SK-N-SH treated with all-trans-retinoic acid at 6 μM for 48 hours (cell line): ENCODE measurements at regions not wholly inside any gene's neighbourhood (a gene's known extent, or its start where the extent isn't known, plus 50 kb on each side); places are given as distances from the start of the nearest gene placed in this dataset.

Source experiments
- ATAC-seq: fragments of 200-7000 bp; cut with Tn5 transposase; 3 replicates; pipeline ENCODE4 v1.9.1; 2020; ENCODE audit warnings: mild to moderate bottlenecking, moderate library complexity
- ARNTL ChIP-seq: fragments of 450-650 bp; formaldehyde crosslinking; IDR thresholded peaks from 2 replicates; pipeline ENCODE4 v1.5.0; 2020; ENCODE audit warnings: low read depth, mild to moderate bottlenecking, moderate library complexity, borderline replicate concordance
- BACH2 ChIP-seq: fragments of 250-450 bp; sonication (Bioruptor Pico); IDR thresholded peaks from 2 replicates; pipeline ENCODE4 v1.9.0; 2021; ENCODE audit warnings: mild to moderate bottlenecking, borderline replicate concordance
- CSDC2 ChIP-seq: fragments of 250-450 bp; sonication (Bioruptor Pico); IDR thresholded peaks from 2 replicates; pipeline ENCODE4 v1.5.0; 2020; ENCODE audit warnings: mild to moderate bottlenecking, moderate library complexity
- ESRRG ChIP-seq: fragments of 250-450 bp; sonication (Bioruptor Pico); IDR thresholded peaks from 2 replicates; pipeline ENCODE4 v1.6.1; 2021; ENCODE audit warnings: mild to moderate bottlenecking
- GLIS3 ChIP-seq: fragments of 250-450 bp; sonication (Bioruptor Pico); IDR thresholded peaks from 2 replicates; pipeline ENCODE4 v1.5.0; 2020; ENCODE audit warnings: mild to moderate bottlenecking, moderate library complexity
- ISL1 ChIP-seq: fragments of 250-450 bp; sonication (Bioruptor Pico); IDR thresholded peaks from 2 replicates; pipeline ENCODE4 v2.1.2; 2022; ENCODE audit warnings: mild to moderate bottlenecking, moderate library complexity
- OSR1 ChIP-seq: fragments of 250-450 bp; sonication (Bioruptor Pico); IDR thresholded peaks from 2 replicates; pipeline ENCODE4 v1.8.0; 2022; ENCODE audit warnings: moderate library complexity, mild to moderate bottlenecking, inconsistent platforms
- PPARA ChIP-seq: fragments of 250-450 bp; sonication (Bioruptor Pico); IDR thresholded peaks from 2 replicates; pipeline ENCODE4 v1.5.0; 2020; ENCODE audit warnings: mild to moderate bottlenecking, borderline replicate concordance
- RARB ChIP-seq: fragments of 250-450 bp; sonication (Bioruptor Pico); IDR thresholded peaks from 2 replicates; pipeline ENCODE4 v1.8.0; 2021; ENCODE audit warnings: mild to moderate bottlenecking, moderate library complexity
- SNAI2 ChIP-seq: fragments of 250-450 bp; sonication (Bioruptor Pico); IDR thresholded peaks from 2 replicates; pipeline ENCODE4 v1.5.0; 2020; ENCODE audit warnings: mild to moderate bottlenecking, moderate library complexity
- TCF4 ChIP-seq: fragments of 250-450 bp; sonication (Bioruptor Pico); IDR thresholded peaks from 2 replicates; pipeline ENCODE4 v1.8.0; 2021; ENCODE audit warnings: mild to moderate bottlenecking, moderate library complexity, borderline replicate concordance
- TOX ChIP-seq: fragments of 250-450 bp; sonication (Bioruptor Pico); IDR thresholded peaks from 2 replicates; pipeline ENCODE4 v1.8.0; 2021; ENCODE audit warnings: mild to moderate bottlenecking, moderate library complexity, borderline replicate concordance
- ZC3H10 ChIP-seq: fragments of 250-450 bp; sonication (Bioruptor Pico); IDR thresholded peaks from 2 replicates; pipeline ENCODE4 v1.5.1; 2021; ENCODE audit warnings: mild to moderate bottlenecking, moderate library complexity
- ZFP3 ChIP-seq: fragments of 250-450 bp; sonication (Bioruptor Pico); IDR thresholded peaks from 2 replicates; pipeline ENCODE4 v1.5.0; 2020; ENCODE audit warnings: mild to moderate bottlenecking, moderate library complexity
- ZFP30 ChIP-seq: fragments of 450-650 bp; formaldehyde crosslinking; IDR thresholded peaks from 2 replicates; pipeline ENCODE4 v1.5.0; 2022; ENCODE audit warnings: mild to moderate bottlenecking, moderate library complexity
- ZNF565 ChIP-seq: fragments of 450-650 bp; formaldehyde crosslinking; conservative IDR thresholded peaks from 2 replicates; pipeline ENCODE4 v1.5.0; 2020; ENCODE audit warnings: low read depth, mild to moderate bottlenecking, moderate library complexity
- ZNF70 ChIP-seq: fragments of 450-650 bp; formaldehyde crosslinking; IDR thresholded peaks from 2 replicates; pipeline ENCODE4 v1.5.0; 2020; ENCODE audit warnings: mild to moderate bottlenecking, moderate library complexity
- ZNF8 ChIP-seq: fragments of 450-650 bp; formaldehyde crosslinking; IDR thresholded peaks from 2 replicates; pipeline ENCODE4 v1.5.0; 2020; ENCODE audit warnings: mild to moderate bottlenecking, moderate library complexity
- TF ChIP-seq, protein P1 (sequence below): fragments of 250-450 bp; sonication (Bioruptor Pico); IDR thresholded peaks from 2 replicates; pipeline ENCODE4 v1.5.1; 2020; ENCODE audit warnings: low read depth, mild to moderate bottlenecking, moderate library complexity
- TF ChIP-seq, protein P2 (sequence below): fragments of 250-450 bp; sonication (Bioruptor Pico); IDR thresholded peaks from 2 replicates; pipeline ENCODE4 v1.5.1; 2021; ENCODE audit warnings: mild to moderate bottlenecking, moderate library complexity
- TF ChIP-seq, protein P3 (sequence below): fragments of 250-450 bp; sonication (Bioruptor Pico); IDR thresholded peaks from 2 replicates; pipeline ENCODE4 v1.8.0; 2021; ENCODE audit warnings: low read depth, mild to moderate bottlenecking, moderate library complexity, borderline replicate concordance
- TF ChIP-seq, protein P4 (sequence below): fragments of 250-450 bp; sonication (Bioruptor Pico); IDR thresholded peaks from 2 replicates; pipeline ENCODE4 v1.5.0; 2020; ENCODE audit warnings: mild to moderate bottlenecking, moderate library complexity
- TF ChIP-seq, protein P5 (sequence below): fragments of 250-450 bp; sonication (Bioruptor Pico); IDR thresholded peaks from 2 replicates; pipeline ENCODE4 v1.8.0; 2020; ENCODE audit warnings: mild to moderate bottlenecking, moderate library complexity, borderline replicate concordance

DNA sequence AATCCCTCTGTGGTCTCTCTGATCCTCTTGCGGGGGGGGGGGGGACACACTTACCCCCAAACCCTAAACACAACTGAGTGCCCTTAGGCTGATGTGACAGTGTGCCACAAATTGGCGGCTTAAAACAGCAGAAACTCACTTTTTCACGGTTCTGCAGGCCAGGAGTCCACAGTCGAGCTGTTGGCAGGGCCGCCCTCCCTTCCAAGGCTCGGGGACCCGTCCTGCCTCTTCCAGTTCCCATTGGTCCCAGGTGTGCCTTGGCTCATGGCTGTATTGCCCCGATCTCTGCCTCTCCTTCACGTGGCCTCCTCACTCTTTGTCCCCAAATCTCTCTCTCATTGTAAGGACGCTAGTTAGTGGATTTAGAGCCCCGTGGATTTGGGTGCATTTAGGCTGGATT lies 199.9 kb upstream of the CIBAR2 start:
- TF ChIP-seq CSDC2 (CRISPR knock-in tag): no peak
- TF ChIP-seq ZNF565 (CRISPR knock-in tag): no peak
- TF ChIP-seq, protein P1, sequence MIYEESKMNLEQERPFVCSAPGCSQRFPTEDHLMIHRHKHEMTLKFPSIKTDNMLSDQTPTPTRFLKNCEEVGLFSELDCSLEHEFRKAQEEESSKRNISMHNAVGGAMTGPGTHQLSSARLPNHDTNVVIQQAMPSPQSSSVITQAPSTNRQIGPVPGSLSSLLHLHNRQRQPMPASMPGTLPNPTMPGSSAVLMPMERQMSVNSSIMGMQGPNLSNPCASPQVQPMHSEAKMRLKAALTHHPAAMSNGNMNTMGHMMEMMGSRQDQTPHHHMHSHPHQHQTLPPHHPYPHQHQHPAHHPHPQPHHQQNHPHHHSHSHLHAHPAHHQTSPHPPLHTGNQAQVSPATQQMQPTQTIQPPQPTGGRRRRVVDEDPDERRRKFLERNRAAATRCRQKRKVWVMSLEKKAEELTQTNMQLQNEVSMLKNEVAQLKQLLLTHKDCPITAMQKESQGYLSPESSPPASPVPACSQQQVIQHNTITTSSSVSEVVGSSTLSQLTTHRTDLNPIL: no peak
- no peak for TF ChIP-seq OSR1 (CRISPR knock-in tag)
- no peak for TF ChIP-seq ISL1 (CRISPR knock-in tag)
- no peak for TF ChIP-seq BACH2 (CRISPR knock-in tag)
- no peak for TF ChIP-seq SNAI2
- TF ChIP-seq, protein P2, sequence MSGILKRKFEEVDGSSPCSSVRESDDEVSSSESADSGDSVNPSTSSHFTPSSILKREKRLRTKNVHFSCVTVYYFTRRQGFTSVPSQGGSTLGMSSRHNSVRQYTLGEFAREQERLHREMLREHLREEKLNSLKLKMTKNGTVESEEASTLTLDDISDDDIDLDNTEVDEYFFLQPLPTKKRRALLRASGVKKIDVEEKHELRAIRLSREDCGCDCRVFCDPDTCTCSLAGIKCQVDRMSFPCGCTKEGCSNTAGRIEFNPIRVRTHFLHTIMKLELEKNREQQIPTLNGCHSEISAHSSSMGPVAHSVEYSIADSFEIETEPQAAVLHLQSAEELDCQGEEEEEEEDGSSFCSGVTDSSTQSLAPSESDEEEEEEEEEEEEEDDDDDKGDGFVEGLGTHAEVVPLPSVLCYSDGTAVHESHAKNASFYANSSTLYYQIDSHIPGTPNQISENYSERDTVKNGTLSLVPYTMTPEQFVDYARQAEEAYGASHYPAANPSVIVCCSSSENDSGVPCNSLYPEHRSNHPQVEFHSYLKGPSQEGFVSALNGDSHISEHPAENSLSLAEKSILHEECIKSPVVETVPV (CRISPR knock-in tag): no peak
- TF ChIP-seq GLIS3 (CRISPR knock-in tag): no peak
- no peak for TF ChIP-seq ZFP30
- TF ChIP-seq PPARA: no peak
- TF ChIP-seq, protein P3, sequence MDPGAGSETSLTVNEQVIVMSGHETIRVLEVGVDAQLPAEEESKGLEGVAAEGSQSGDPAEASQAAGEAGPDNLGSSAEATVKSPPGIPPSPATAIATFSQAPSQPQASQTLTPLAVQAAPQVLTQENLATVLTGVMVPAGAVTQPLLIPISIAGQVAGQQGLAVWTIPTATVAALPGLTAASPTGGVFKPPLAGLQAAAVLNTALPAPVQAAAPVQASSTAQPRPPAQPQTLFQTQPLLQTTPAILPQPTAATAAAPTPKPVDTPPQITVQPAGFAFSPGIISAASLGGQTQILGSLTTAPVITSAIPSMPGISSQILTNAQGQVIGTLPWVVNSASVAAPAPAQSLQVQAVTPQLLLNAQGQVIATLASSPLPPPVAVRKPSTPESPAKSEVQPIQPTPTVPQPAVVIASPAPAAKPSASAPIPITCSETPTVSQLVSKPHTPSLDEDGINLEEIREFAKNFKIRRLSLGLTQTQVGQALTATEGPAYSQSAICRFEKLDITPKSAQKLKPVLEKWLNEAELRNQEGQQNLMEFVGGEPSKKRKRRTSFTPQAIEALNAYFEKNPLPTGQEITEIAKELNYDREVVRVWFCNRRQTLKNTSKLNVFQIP (CRISPR knock-in tag): no peak
- TF ChIP-seq RARB: no peak
- ATAC-seq: no peak

DNA sequence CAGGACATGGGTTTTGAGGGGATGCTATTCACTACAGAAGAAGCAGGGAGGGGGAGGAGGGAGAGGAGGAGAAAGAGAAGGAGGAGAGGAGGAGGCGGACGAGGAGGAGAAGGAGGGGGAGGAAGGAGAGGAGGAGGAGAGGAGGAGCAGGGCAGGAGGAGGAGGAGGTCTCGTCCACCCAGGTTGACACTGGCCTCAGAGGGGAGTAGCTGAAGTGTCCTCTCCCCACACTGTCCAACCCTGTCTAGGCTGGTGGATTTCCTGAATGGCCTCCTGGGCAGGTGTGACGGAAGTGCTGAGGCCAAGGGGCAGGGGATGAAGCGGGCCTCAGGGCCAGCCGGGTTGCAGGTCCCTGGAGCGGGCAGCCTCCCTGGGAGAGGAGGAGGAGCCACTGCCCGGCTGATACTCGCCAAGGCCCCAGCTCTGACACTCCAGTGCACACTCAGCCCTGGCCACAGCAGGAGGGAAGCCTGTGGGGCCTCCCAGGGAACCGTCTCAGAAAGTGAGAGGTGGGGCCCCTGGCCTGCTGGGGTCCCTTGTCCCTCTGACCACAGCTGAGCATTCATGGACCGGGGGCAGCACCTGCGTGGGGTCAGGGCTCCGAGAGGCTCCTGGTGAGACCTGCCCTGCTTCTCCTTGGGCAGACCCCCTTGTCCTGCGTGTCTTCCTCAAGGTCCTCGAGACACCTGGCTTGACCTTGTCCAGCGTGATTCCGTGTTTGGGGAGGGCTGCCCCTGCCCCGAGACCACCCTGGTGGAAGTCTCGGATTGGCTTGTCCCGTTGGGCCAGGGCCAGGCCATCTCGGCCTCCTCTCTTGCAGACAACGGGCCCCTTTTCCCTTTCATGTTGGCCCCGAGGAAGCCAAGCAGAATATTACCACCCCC lies 200.6 kb upstream of the CIBAR2 start:
- TF ChIP-seq TOX (CRISPR knock-in tag) (no peak), ESRRG (CRISPR knock-in tag) (no peak), BACH2 (CRISPR knock-in tag) (no peak), ZNF70 (no peak)
- ATAC-seq: no peak

DNA sequence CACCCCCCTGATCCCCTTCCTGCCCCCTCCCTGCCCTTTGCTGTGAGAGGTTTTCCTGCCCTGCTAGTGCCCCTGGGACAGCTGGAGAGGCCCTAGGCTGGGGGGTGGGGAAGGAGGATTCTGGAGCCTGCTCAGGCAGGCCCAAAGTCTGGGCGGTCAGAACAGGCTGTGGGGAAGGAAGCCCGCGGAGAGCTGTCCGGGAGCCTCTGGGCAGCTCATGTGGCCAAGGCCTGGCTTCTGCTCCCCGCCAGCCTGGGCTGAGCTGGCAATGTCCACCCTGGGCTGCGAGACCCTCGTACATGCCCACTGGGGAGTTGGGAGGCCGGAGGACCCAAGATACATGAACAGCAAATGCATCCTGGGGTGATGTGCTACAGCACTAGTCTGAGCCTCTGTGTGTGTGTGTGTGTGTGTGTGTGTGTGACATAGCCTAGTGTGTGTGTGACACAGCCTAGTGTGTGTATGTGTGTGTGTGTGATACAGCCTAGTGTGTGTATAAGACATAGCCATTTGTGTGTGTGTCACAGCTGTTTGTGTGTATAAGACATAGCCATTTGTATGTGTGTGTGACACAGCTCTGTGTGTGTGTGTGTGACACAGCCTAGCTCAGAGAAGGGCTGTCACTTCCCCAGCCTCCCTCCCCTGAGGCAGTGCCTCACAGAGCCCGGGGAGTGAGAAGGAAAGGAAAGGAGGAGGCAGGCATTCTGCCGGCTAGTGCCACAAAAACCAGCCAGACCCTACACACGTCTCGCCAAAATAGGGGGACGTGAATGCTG lies 201.4 kb upstream of the CIBAR2 start:
- ATAC-seq: no peak
- TF ChIP-seq ARNTL (CRISPR knock-in tag) (no peak), ZC3H10 (CRISPR knock-in tag) (no peak), TCF4 (CRISPR knock-in tag) (no peak), PPARA (no peak), ZFP3 (no peak), ZNF70 (no peak), SNAI2 (no peak), GLIS3 (CRISPR knock-in tag) (no peak), ZNF565 (CRISPR knock-in tag) (no peak), ISL1 (CRISPR knock-in tag) (no peak), ESRRG (CRISPR knock-in tag) (no peak), OSR1 (CRISPR knock-in tag) (no peak), CSDC2 (CRISPR knock-in tag) (no peak), ZNF8 (no peak)
- TF ChIP-seq, protein P4, sequence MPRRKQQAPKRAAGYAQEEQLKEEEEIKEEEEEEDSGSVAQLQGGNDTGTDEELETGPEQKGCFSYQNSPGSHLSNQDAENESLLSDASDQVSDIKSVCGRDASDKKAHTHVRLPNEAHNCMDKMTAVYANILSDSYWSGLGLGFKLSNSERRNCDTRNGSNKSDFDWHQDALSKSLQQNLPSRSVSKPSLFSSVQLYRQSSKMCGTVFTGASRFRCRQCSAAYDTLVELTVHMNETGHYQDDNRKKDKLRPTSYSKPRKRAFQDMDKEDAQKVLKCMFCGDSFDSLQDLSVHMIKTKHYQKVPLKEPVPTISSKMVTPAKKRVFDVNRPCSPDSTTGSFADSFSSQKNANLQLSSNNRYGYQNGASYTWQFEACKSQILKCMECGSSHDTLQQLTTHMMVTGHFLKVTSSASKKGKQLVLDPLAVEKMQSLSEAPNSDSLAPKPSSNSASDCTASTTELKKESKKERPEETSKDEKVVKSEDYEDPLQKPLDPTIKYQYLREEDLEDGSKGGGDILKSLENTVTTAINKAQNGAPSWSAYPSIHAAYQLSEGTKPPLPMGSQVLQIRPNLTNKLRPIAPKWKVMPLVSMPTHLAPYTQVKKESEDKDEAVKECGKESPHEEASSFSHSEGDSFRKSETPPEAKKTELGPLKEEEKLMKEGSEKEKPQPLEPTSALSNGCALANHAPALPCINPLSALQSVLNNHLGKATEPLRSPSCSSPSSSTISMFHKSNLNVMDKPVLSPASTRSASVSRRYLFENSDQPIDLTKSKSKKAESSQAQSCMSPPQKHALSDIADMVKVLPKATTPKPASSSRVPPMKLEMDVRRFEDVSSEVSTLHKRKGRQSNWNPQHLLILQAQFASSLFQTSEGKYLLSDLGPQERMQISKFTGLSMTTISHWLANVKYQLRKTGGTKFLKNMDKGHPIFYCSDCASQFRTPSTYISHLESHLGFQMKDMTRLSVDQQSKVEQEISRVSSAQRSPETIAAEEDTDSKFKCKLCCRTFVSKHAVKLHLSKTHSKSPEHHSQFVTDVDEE (CRISPR knock-in tag): no peak
- TF ChIP-seq, protein P2 (CRISPR knock-in tag): no peak
- TF ChIP-seq, protein P1: no peak
- TF ChIP-seq, protein P5, sequence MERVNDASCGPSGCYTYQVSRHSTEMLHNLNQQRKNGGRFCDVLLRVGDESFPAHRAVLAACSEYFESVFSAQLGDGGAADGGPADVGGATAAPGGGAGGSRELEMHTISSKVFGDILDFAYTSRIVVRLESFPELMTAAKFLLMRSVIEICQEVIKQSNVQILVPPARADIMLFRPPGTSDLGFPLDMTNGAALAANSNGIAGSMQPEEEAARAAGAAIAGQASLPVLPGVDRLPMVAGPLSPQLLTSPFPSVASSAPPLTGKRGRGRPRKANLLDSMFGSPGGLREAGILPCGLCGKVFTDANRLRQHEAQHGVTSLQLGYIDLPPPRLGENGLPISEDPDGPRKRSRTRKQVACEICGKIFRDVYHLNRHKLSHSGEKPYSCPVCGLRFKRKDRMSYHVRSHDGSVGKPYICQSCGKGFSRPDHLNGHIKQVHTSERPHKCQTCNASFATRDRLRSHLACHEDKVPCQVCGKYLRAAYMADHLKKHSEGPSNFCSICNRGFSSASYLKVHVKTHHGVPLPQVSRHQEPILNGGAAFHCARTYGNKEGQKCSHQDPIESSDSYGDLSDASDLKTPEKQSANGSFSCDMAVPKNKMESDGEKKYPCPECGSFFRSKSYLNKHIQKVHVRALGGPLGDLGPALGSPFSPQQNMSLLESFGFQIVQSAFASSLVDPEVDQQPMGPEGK (CRISPR knock-in tag): no peak
